NCI-H510A treated with DMSO at 0.1 percent for 48 hours (cell line): ENCODE measurements at regions not wholly inside any gene's neighbourhood (a gene's known extent, or its start where the extent isn't known, plus 50 kb on each side); places are given as distances from the start of the nearest gene placed in this dataset.

Experiments used
- DNase-seq: peaks from one replicate; lab custom pipeline; 2025; lab: John Stamatoyannopoulos, UW

- DNase-seq, result no peak
Measured at GRCh38 chr5:8138884-8139283, 269.9 kb downstream of the MTRR start.

- no peak for DNase-seq
Measured at GRCh38 chr5:8150791-8151190, 281.8 kb downstream of the MTRR start.

GRCh38 chr5:8156706-8157105 is 287.8 kb downstream of the MTRR start:
- no peak for DNase-seq

GRCh38 chr5:8157320-8157822 is 288.4 kb downstream of the MTRR start:
- no peak for DNase-seq

GRCh38 chr5:8176101-8176693 is 307.2 kb downstream of the MTRR start:
- DNase-seq, result no peak

GRCh38 chr5:8184455-8185063 is 315.6 kb downstream of the MTRR start:
- DNase-seq, result peak; percentile 29

GRCh38 chr5:8185852-8186251 is 316.9 kb downstream of the MTRR start:
- DNase-seq, result no peak

GRCh38 chr5:8188874-8189565 is 320.1 kb downstream of the MTRR start:
- DNase-seq, result peak; percentile 98

GRCh38 chr5:8192840-8193239 is 323.9 kb downstream of the MTRR start:
- DNase-seq, result no peak

GRCh38 chr5:8196061-8196460 is 327.1 kb downstream of the MTRR start:
- DNase-seq, result no peak

- no peak for DNase-seq
Measured at GRCh38 chr5:8208307-8208706, 339.4 kb downstream of the MTRR start.

- DNase-seq, result no peak
Measured at GRCh38 chr5:8209500-8209899, 340.6 kb downstream of the MTRR start.

- no peak for DNase-seq
Measured at GRCh38 chr5:8213701-8214240, 344.8 kb downstream of the MTRR start.

GRCh38 chr5:8216921-8217320 is 348.0 kb downstream of the MTRR start:
- no peak for DNase-seq

- no peak for DNase-seq
Measured at GRCh38 chr5:8226148-8226547, 357.2 kb downstream of the MTRR start.

GRCh38 chr5:8227112-8227511 is 358.2 kb downstream of the MTRR start:
- no peak for DNase-seq

- no peak for DNase-seq
Measured at GRCh38 chr5:8229551-8229950, 360.6 kb downstream of the MTRR start.

GRCh38 chr5:8230868-8231267 is 361.9 kb downstream of the MTRR start:
- no peak for DNase-seq

- no peak for DNase-seq
Measured at GRCh38 chr5:8233479-8233878, 364.5 kb downstream of the MTRR start.

GRCh38 chr5:8234179-8234770 is 365.3 kb downstream of the MTRR start:
- DNase-seq, result no peak

- no peak for DNase-seq
Measured at GRCh38 chr5:8238080-8238479, 369.1 kb downstream of the MTRR start.

GRCh38 chr5:8239198-8239597 is 370.2 kb downstream of the MTRR start:
- no peak for DNase-seq

GRCh38 chr5:8239646-8240045 is 370.7 kb downstream of the MTRR start:
- DNase-seq, result no peak
